NT2/D1 (cell line): ENCODE measurements at regions not wholly inside any gene's neighbourhood (a gene's known extent, or its start where the extent isn't known, plus 50 kb on each side); places are given as distances from the start of the nearest gene placed in this dataset.
"Not testable (repeated sequence)": the region's sequence is repeated elsewhere in the genome, so short reads cannot be mapped to it uniquely, and the experiment has no call there.

Experiments
- DNase-seq: peaks from one replicate; pipeline ENCODE4 v3.0.0-alpha.2; 2011; ENCODE audit warnings: low read depth, low spot score
- H3K27me3 ChIP-seq: 2 replicates; pipeline ENCODE4 v1.6.0; 2011; ENCODE audit warnings: mild to moderate bottlenecking; ENCODE audit not compliant: insufficient read length, insufficient read depth
- H3K36me3 ChIP-seq: 2 replicates; pipeline ENCODE4 v1.6.1; 2011; ENCODE audit warnings: mild to moderate bottlenecking, low read length, mixed read lengths; ENCODE audit not compliant: insufficient read depth, insufficient read length
- H3K4me1 ChIP-seq: 2 replicates; pipeline ENCODE4 v1.5.1; 2011; ENCODE audit not compliant: insufficient read depth, insufficient read length
- H3K4me3 ChIP-seq: 2 replicates; pipeline ENCODE4 v1.5.1; 2011; ENCODE audit warnings: low read depth; ENCODE audit not compliant: insufficient read length
- H3K9ac ChIP-seq: 2 replicates; pipeline ENCODE4 v1.6.0; 2011; ENCODE audit warnings: low read depth; ENCODE audit not compliant: insufficient read length
- H3K9me3 ChIP-seq: 2 replicates; pipeline ENCODE4 v1.5.1; 2011; ENCODE audit warnings: mild to moderate bottlenecking, low read length; ENCODE audit not compliant: insufficient read depth
- SUZ12 ChIP-seq: IDR thresholded peaks from 2 replicates; pipeline ENCODE4 v1.6.1; 2011; ENCODE audit not compliant: insufficient read length, insufficient read depth; ENCODE audit errors: extremely low read depth
- YY1 ChIP-seq: IDR thresholded peaks from 2 replicates; pipeline ENCODE4 v1.6.1; 2011; ENCODE audit not compliant: insufficient read length, insufficient read depth
- ZNF274 ChIP-seq: IDR thresholded peaks from 2 replicates; pipeline ENCODE4 v1.6.1; 2011; ENCODE audit warnings: mild to moderate bottlenecking, low read depth, low read length

- H3K36me3 ChIP-seq = no peaks in the 10 kb centered on the region
- no peak overlapping the region for H3K9ac ChIP-seq
- H3K4me3 ChIP-seq = no peak overlapping the region
- TF ChIP-seq SUZ12 (no peak), YY1 (no peak), ZNF274 (no peak)
- H3K4me1 ChIP-seq = no peaks in the 10 kb centered on the region
- no peak for DNase-seq
- no peaks in the 10 kb centered on the region for H3K9me3 ChIP-seq
- H3K27me3 ChIP-seq = no peaks in the 10 kb centered on the region
Observed at GRCh38 chr1:99384021-99384420, 119.7 kb downstream of the PLPPR4 start.

DNA sequence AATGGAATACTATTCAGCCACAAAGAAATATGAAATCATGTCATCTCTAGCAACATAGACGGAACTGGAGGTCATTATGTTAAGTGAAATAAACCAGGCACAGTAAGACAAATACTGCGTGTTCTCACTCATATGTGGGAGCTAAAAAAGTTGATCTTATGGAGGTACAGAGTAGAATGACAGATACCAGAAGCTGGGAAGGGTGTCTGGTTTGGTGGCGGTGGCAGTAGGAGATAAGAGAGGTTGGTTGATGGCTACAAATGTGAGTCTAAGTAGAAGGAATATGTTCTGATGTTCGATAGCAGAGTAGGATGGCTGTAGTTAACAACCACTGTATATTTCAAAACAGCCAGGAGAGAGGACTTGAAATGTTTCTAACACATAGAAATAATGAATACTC is 121.6 kb downstream of the PLPPR4 start:
- Histone ChIP-seq H3K9ac (no peak overlapping the region), H3K9me3 (no peaks in the 10 kb centered on the region), H3K4me3 (no peak overlapping the region), H3K36me3 (no peaks in the 10 kb centered on the region), H3K27me3 (no peaks in the 10 kb centered on the region), H3K4me1 (no peaks in the 10 kb centered on the region)
- no peak for DNase-seq
- TF ChIP-seq ZNF274 = no peak
- no peak for TF ChIP-seq YY1
- no peak for TF ChIP-seq SUZ12

DNA sequence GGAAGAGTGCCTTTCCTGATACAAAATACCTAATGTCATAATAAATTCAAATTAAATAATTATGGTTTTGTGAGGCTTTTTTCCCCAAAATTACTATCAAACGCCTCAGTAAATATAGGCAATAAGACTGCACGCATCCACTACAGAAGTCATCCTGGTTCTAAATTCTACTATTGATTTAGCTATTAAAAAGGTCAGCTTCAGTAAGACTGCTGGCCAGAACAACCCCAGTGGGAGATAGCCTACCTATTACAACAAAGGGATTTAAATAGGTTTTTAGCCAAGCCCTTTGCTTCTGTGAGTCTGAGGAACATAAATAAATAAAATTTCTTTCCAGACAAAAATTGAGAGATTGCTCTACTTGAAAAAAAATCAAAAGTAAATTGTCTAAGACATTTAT is 132.1 kb downstream of the PLPPR4 start:
- H3K9ac ChIP-seq = no peak overlapping the region
- H3K9me3 ChIP-seq = no peaks in the 10 kb centered on the region
- no peak for DNase-seq
- H3K36me3 ChIP-seq = no peaks in the 10 kb centered on the region
- H3K4me3 ChIP-seq = no peak overlapping the region
- no peaks in the 10 kb centered on the region for H3K27me3 ChIP-seq
- H3K4me1 ChIP-seq = no peaks in the 10 kb centered on the region
- no peak for TF ChIP-seq YY1
- no peak for TF ChIP-seq SUZ12
- no peak for TF ChIP-seq ZNF274

GRCh38 chr1:99397029-99397428 is 132.7 kb downstream of the PLPPR4 start:
- H3K9ac ChIP-seq = no peak overlapping the region
- no peak for DNase-seq
- no peaks in the 10 kb centered on the region for H3K27me3 ChIP-seq
- H3K4me1 ChIP-seq = no peaks in the 10 kb centered on the region
- no peaks in the 10 kb centered on the region for H3K36me3 ChIP-seq
- no peak overlapping the region for H3K4me3 ChIP-seq
- TF ChIP-seq ZNF274 (no peak), YY1 (no peak), SUZ12 (no peak)
- no peaks in the 10 kb centered on the region for H3K9me3 ChIP-seq

- H3K9me3 ChIP-seq = no peaks in the 10 kb centered on the region
- H3K9ac ChIP-seq = no peak overlapping the region
- H3K4me3 ChIP-seq = no peak overlapping the region
- no peak for TF ChIP-seq SUZ12
- no peak for TF ChIP-seq YY1
- TF ChIP-seq ZNF274 = no peak
- H3K27me3 ChIP-seq = no peaks in the 10 kb centered on the region
- H3K4me1 ChIP-seq = no peaks in the 10 kb centered on the region
- H3K36me3 ChIP-seq = no peaks in the 10 kb centered on the region
- DNase-seq = no peak
Observed at GRCh38 chr1:99397863-99398262, 133.6 kb downstream of the PLPPR4 start.

DNA sequence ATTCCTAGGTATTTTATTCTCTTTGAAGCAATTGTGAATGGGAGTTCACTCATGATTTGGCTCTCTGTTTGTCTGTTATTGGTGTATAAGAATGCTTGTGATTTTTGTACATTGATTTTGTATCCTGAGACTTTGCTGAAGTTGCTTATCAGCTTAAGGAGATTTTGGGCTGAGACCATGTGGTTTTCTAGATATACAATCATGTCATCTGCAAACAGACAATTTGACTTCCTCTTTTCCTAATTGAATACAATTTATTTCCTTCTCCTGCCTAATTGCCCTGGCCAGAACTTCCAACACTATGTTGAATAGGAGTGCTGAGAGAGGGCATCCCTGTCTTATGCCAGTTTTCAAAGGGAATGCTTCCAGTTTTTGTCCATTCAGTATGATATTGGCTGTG is 137.3 kb downstream of the PLPPR4 start:
- not testable (repeated sequence) for H3K9me3 ChIP-seq, H3K27me3 ChIP-seq

DNA sequence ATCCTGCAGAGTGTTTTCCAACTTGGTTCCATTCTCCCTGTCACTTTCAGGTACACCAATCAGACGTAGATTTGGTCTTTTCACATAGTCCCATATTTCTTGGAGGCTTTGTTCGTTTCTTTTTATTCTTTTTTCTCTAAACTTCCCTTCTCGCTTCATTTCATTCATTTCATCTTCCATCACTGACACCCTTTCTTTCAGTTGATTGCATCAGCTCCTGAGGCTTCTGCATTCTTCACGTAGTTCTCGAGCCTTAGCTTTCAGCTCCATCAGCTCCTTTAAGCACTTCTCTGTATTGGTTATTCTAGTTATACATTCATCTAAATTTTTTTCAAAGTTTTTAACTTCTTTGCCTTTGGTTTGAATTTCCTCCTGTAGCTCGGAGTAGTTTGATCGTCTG is 140.1 kb downstream of the PLPPR4 start:
- H3K4me1 ChIP-seq, H3K4me3 ChIP-seq, H3K9ac ChIP-seq, H3K36me3 ChIP-seq, H3K27me3 ChIP-seq, DNase-seq, H3K9me3 ChIP-seq: not testable (repeated sequence)

More for the DNA sequence above, 137.3 kb downstream of the PLPPR4 start:
- not testable (repeated sequence) for DNase-seq, H3K4me1 ChIP-seq, H3K4me3 ChIP-seq, H3K9ac ChIP-seq, H3K36me3 ChIP-seq

- H3K4me1 ChIP-seq, DNase-seq, H3K4me3 ChIP-seq, H3K9me3 ChIP-seq, H3K27me3 ChIP-seq, H3K36me3 ChIP-seq, H3K9ac ChIP-seq: not testable (repeated sequence)
Observed at GRCh38 chr1:99405325-99405724, 141.0 kb downstream of the PLPPR4 start.

DNA sequence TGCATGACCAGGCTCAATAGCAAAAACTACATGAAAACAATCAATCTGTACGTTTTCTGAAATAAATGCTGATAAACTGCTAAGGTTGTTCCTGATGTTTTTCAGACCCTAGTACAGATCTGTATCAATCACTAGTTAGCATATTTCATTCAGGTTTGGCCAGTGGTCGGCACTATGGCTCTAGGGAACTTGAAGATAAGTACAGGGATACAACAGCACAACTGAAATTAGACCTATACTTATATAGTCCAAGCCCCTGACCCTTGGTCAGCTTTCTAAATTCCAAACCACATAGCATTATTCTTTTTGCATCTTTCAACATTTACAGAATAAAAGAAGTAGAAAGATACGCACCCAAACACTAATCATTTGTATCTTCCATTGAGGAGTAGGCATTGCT is 142.7 kb downstream of the PLPPR4 start:
- no peak for TF ChIP-seq YY1
- no peak for TF ChIP-seq ZNF274
- TF ChIP-seq SUZ12 = no peak
- Histone ChIP-seq H3K9me3 (no peaks in the 10 kb centered on the region; the same call in 1 of the 2 replicates), H3K4me1 (no peaks in the 10 kb centered on the region), H3K27me3 (no peaks in the 10 kb centered on the region), H3K36me3 (no peaks in the 10 kb centered on the region), H3K4me3 (no peak overlapping the region), H3K9ac (no peak overlapping the region)
- no peak for DNase-seq
